ENCODE measurements at regions not wholly inside any gene's neighbourhood (a gene's known extent, or its start where the extent isn't known, plus 50 kb on each side); places are given as distances from the start of the nearest gene placed in this dataset.

- TF ChIP-seq REST (IDR thresholded peaks at IDR 0.05; ENCODE audit: low read depth), result no peak
- TF ChIP-seq MAX (IDR thresholded peaks at IDR 0.05), result no peak
- no peak for TF ChIP-seq TEAD4 (IDR thresholded peaks at IDR 0.05)
- no peak for TF ChIP-seq RAD21 (IDR thresholded peaks at IDR 0.05; ENCODE audit: low read depth)
Measured at GRCh38 chr12:128164533-128164932, 102.4 kb upstream of the TMEM132C start.

GRCh38 chr12:128165387-128165786 is 101.6 kb upstream of the TMEM132C start:
- no peak for TF ChIP-seq ZBTB7A (IDR thresholded peaks at IDR 0.05; ENCODE audit: low read depth)
- TF ChIP-seq TCF12 (IDR thresholded peaks at IDR 0.05; ENCODE audit: low read depth), result no peak

- TF ChIP-seq NFIC (IDR thresholded peaks at IDR 0.05), result no peak
- TF ChIP-seq TEAD4 (IDR thresholded peaks at IDR 0.05), result no peak
- TF ChIP-seq EP300 (IDR thresholded peaks at IDR 0.05; ENCODE audit: borderline replicate concordance), result no peak
- TF ChIP-seq REST (IDR thresholded peaks at IDR 0.05; ENCODE audit: low read depth), result no peak
- TF ChIP-seq CREB1 (IDR thresholded peaks at IDR 0.05; ENCODE audit: low read depth), result no peak
- TF ChIP-seq TAF1 (IDR thresholded peaks at IDR 0.05; ENCODE audit: low read depth), result no peak
- no peak for TF ChIP-seq CEBPB (IDR thresholded peaks at IDR 0.05)
- no peak for TF ChIP-seq EGR1 (IDR thresholded peaks at IDR 0.05)
- TF ChIP-seq USF1 (IDR thresholded peaks at IDR 0.05), result no peak
- no peak for TF ChIP-seq MAX (IDR thresholded peaks at IDR 0.05)
Measured at GRCh38 chr12:128168273-128168672, 98.7 kb upstream of the TMEM132C start.

GRCh38 chr12:128170181-128170580 is 96.8 kb upstream of the TMEM132C start:
- no peak for TF ChIP-seq EGR1 (IDR thresholded peaks at IDR 0.05)
- TF ChIP-seq CREB1 (IDR thresholded peaks at IDR 0.05; ENCODE audit: low read depth), result no peak
- TF ChIP-seq NFIC (IDR thresholded peaks at IDR 0.05), result no peak
- no peak for TF ChIP-seq USF1 (IDR thresholded peaks at IDR 0.05)
- no peak for TF ChIP-seq YY1 (IDR thresholded peaks at IDR 0.05; ENCODE audit: low read depth)
- TF ChIP-seq TEAD4 (IDR thresholded peaks at IDR 0.05), result no peak
- no peak for TF ChIP-seq FOXM1 (IDR thresholded peaks at IDR 0.05; ENCODE audit: borderline replicate concordance, low read depth)
- TF ChIP-seq EP300 (IDR thresholded peaks at IDR 0.05; ENCODE audit: borderline replicate concordance), result no peak
- no peak for TF ChIP-seq ZBTB7A (IDR thresholded peaks at IDR 0.05; ENCODE audit: low read depth)
- TF ChIP-seq TAF1 (IDR thresholded peaks at IDR 0.05; ENCODE audit: low read depth), result no peak
- no peak for TF ChIP-seq CEBPB (IDR thresholded peaks at IDR 0.05)

GRCh38 chr12:128178565-128178964 is 88.4 kb upstream of the TMEM132C start:
- no peak for TF ChIP-seq NFIC (IDR thresholded peaks at IDR 0.05)
- TF ChIP-seq RAD21 (IDR thresholded peaks at IDR 0.05; ENCODE audit: low read depth), result no peak
- no peak for TF ChIP-seq USF1 (IDR thresholded peaks at IDR 0.05)
- TF ChIP-seq EP300 (IDR thresholded peaks at IDR 0.05; ENCODE audit: borderline replicate concordance), result no peak

GRCh38 chr12:128178966-128179365 is 88.0 kb upstream of the TMEM132C start:
- TF ChIP-seq TCF12 (IDR thresholded peaks at IDR 0.05; ENCODE audit: low read depth) (no peak), RAD21 (IDR thresholded peaks at IDR 0.05; ENCODE audit: low read depth) (no peak), USF1 (IDR thresholded peaks at IDR 0.05) (no peak), REST (IDR thresholded peaks at IDR 0.05; ENCODE audit: low read depth) (no peak), CEBPB (IDR thresholded peaks at IDR 0.05) (no peak), NFIC (IDR thresholded peaks at IDR 0.05) (no peak), ZBTB7A (IDR thresholded peaks at IDR 0.05; ENCODE audit: low read depth) (no peak), EP300 (IDR thresholded peaks at IDR 0.05; ENCODE audit: borderline replicate concordance) (no peak), MAX (IDR thresholded peaks at IDR 0.05) (no peak), EGR1 (IDR thresholded peaks at IDR 0.05) (no peak), YY1 (IDR thresholded peaks at IDR 0.05; ENCODE audit: low read depth) (no peak), FOXM1 (IDR thresholded peaks at IDR 0.05; ENCODE audit: borderline replicate concordance, low read depth) (no peak), CREB1 (IDR thresholded peaks at IDR 0.05; ENCODE audit: low read depth) (no peak), TAF1 (IDR thresholded peaks at IDR 0.05; ENCODE audit: low read depth) (no peak)
